Mucosa of descending colon (tissue), 3 donors: ENCODE measurements at regions not wholly inside any gene's neighbourhood (a gene's known extent, or its start where the extent isn't known, plus 50 kb on each side); places are given as distances from the start of the nearest gene placed in this dataset.
A peak's percentile ranks its signal among the peaks of the same experiment; 100 is the strongest.

Experiments
- ATAC-seq: fragments of 200-7000 bp; cut with Tn5 transposase; one replicate; pipeline ENCODE4 v1.9.1; 2020; ENCODE audit warnings: mild to moderate bottlenecking, moderate library complexity
- DNase-seq, 3 donors: peaks; one replicate each; pipeline ENCODE4 v3.0.0-alpha.2; 2020
- H3K36me3 ChIP-seq: fragments of 200-600 bp; one replicate; pipeline ENCODE4 v1.8.0; 2021; ENCODE audit warnings: low read depth, mild to moderate bottlenecking
- H3K4me1 ChIP-seq: fragments of 200-600 bp; one replicate; pipeline ENCODE4 v1.8.0; 2021; ENCODE audit warnings: low read depth, mild to moderate bottlenecking
- H3K4me3 ChIP-seq: fragments of 200-600 bp; one replicate; pipeline ENCODE4 v1.8.0; 2021; ENCODE audit warnings: mild to moderate bottlenecking
- H3K9me3 ChIP-seq: fragments of 200-600 bp; one replicate; pipeline ENCODE4 v1.8.0; 2021; ENCODE audit warnings: mild to moderate bottlenecking
- CTCF ChIP-seq: fragments of 200-600 bp; IDR thresholded peaks from one replicate; pipeline ENCODE4 v1.8.0; 2022; ENCODE audit warnings: antibody characterized with exemption, mild to moderate bottlenecking
- intact Hi-C, 2 donors: fragments of 100-400 bp; cut with DNase I in 1 of 2; cut with micrococcal nuclease in 1 of 2; formaldehyde crosslinking; loops; one replicate each; pipeline versions ENCODE4 v1.11.0 to v1.11.1; 2022; cut with DNase I, micrococcal nuclease
- donor health status: DM: no; HTN: no; CAD: no; lungs with moderate emphysema.
- donor health status: DM: no; HTN: no; CAD: no.
- donor health status: DM: no; HTN: yes; CAD: no.

GRCh38 chr13:74229242-74229641, 95.0 kb upstream of the KLF12 start:
- Histone ChIP-seq H3K36me3 (no peaks in the 10 kb centered on the region), H3K4me3 (no peak overlapping the region), H3K9me3 (no peaks in the 10 kb centered on the region), H3K4me1 (no peaks in the 10 kb centered on the region)
- TF ChIP-seq CTCF = no peak
- DNase-seq (no peak), ATAC-seq (no peak)
- intact Hi-C loops = no loop called here

DNA sequence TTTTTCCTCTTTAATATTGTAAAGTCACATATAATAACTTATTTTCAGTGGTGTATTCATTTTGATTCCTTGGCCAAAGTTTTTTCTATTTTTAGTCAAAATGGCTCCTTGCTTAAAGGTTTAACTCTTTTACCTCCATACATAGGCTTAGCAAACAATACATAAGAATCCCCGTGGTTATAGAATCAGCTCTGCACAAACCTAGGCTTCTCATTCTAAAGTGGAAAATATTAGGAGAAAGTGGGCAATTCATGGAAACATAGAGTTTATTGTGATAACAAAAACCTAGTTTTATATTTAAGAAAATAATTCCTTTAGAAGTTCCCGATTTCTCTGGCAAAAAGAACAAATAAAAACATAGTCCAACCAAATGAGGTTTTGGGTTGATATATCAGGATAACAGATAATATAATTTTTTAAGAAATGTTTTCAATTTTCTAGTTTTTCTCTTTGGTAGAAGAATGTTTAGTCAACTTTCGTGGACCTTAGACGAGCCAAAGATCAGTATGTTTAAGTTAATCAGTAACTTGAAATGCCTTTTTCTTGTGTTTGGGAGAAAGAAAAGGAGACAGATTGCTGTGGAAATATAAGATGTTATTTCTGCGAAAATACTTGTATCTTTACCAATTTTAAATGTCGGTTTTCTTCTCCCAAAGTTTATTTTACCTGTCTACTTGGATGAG, 93.4 kb upstream of the KLF12 start:
- intact Hi-C loops = no loop called here
- no peak for ATAC-seq

DNA sequence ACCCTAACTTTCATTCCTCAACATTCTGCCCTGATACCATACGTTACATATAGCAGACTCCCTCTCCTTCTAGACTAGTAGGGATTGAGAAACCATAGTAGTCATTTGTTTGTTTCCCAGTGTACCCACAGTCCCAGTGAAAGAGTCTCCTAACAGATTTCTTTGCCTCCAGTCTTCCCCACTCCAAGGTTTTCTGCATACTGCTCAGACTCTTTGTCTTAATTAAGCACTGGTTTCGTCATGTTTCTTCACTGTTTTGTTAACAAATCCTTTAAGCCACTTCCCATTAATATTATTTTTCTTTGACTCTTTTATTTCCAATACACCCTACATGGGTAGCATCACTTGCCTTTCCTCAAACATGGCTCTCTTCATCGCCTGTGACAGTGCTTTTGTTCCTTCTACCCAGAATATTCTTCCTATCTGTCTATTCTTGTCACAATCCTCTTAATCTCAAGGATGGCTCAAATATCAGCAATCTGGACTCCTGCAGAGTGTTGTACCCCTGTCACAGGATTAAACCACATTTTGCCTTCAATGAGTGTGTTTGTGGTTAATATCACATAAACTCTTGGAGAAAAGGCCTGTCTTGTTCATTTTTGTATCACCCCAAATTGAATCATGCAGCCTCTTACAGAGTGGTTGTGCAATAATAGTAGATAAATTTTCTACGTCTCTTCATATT, 92.7 kb upstream of the KLF12 start:
- no peak for TF ChIP-seq CTCF
- no peaks in the 10 kb centered on the region for H3K4me1 ChIP-seq
- H3K36me3 ChIP-seq = no peaks in the 10 kb centered on the region
- ATAC-seq (no peak), DNase-seq (no peak)
- no peaks in the 10 kb centered on the region for H3K9me3 ChIP-seq
- H3K4me3 ChIP-seq = no peak overlapping the region
- intact Hi-C loops = no loop called here

More for the DNA sequence above, 93.4 kb upstream of the KLF12 start:
- no peaks in the 10 kb centered on the region for H3K36me3 ChIP-seq
- no peaks in the 10 kb centered on the region for H3K4me1 ChIP-seq
- no peak for DNase-seq
- H3K4me3 ChIP-seq = no peak overlapping the region
- TF ChIP-seq CTCF = no peak
- H3K9me3 ChIP-seq = no peaks in the 10 kb centered on the region

DNA sequence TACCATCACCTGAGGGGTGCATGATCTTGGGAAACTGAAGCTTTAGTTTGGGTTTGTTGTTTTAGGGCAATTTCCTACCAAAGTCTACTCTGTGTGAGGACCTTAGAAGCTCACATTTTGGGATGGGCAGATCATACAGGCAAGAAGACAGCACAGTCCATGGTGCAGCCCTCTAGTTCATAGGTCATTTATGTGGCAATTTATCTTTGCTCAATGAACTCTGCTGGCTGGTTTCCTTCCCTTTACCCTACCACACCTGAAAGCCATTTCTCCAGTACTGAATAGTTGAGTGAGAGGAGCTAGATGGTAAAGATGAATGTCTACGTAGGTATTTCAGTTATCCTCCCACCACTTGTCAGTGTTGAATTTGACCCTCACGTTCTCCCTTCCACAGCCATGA, 87.5 kb upstream of the KLF12 start:
- no peaks in the 10 kb centered on the region for H3K4me1 ChIP-seq
- no peak for TF ChIP-seq CTCF
- H3K36me3 ChIP-seq = no peaks in the 10 kb centered on the region
- intact Hi-C loops = no loop called here
- no peaks in the 10 kb centered on the region for H3K9me3 ChIP-seq
- DNase-seq (peak in 1 of 3 donors; percentile 28), ATAC-seq (peak; percentile 66)
- H3K4me3 ChIP-seq = no peak overlapping the region

DNA sequence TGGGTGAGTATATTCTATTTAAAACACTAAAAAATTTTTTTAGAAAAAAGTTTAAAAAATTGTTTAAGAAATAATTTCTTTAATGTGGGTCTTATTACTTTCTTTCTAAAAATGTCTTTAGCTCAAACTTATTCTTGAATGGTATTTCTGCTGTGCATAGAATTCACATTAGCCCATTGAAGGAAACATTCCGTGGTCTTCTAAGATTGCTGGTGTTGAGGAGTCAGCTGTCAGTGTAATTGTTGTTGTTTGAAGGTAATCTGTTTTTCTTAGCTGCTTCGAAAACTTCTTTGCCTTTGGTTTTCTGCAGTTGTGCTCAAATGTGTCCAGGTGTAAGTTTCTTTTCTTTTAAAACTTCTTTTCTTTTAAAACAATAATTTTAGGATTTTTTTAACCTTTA, 85.4 kb upstream of the KLF12 start:
- Histone ChIP-seq H3K36me3 (no peaks in the 10 kb centered on the region), H3K4me1 (no peaks in the 10 kb centered on the region), H3K4me3 (no peak overlapping the region), H3K9me3 (no peaks in the 10 kb centered on the region)
- ATAC-seq (no peak), DNase-seq (no peak)
- intact Hi-C loops = no loop called here
- TF ChIP-seq CTCF = no peak
